ENCODE measurements at regions not wholly inside any gene's neighbourhood (a gene's known extent, or its start where the extent isn't known, plus 50 kb on each side); places are given as distances from the start of the nearest gene placed in this dataset.

GRCh38 chr10:3310016-3310784 lies 137.6 kb upstream of the PITRM1 start:
- Histone ChIP-seq H2BK120ac (ENCODE audit: low read depth, low read length) (no peak overlapping the region), H3K4me1 (ENCODE audit: control insufficient read depth, low read depth, low read length) (no peaks in the 10 kb centered on the region), H3K23ac (ENCODE audit: low read length) (no peak overlapping the region), H2AK5ac (ENCODE audit: low read length) (no peak overlapping the region), H3K4me2 (ENCODE audit: low read length) (no peak overlapping the region), H3K56ac (ENCODE audit: low read length) (no peak overlapping the region), H2BK15ac (replicated peaks; ENCODE audit: low read depth) (no peak overlapping the region), H4K5ac (ENCODE audit: low read length) (no peak overlapping the region), H2BK5ac (ENCODE audit: low read length) (no peak overlapping the region), H3K4me3 (ENCODE audit: low read length) (no peak overlapping the region), H3K27ac (ENCODE audit: low read depth, low read length) (no peak overlapping the region), H3K18ac (ENCODE audit: low read length) (no peak overlapping the region), H3K79me2 (ENCODE audit: control insufficient read depth, insufficient read depth, low read length) (no peaks in the 10 kb centered on the region), H3K79me1 (ENCODE audit: low read length) (no peaks in the 10 kb centered on the region), H4K8ac (ENCODE audit: low read depth, low read length) (no peak overlapping the region), H3K9ac (ENCODE audit: low read length) (no peak overlapping the region), H3K27me3 (ENCODE audit: insufficient read depth, low read length, poor library complexity) (no peaks in the 10 kb centered on the region), H3K36me3 (ENCODE audit: control insufficient read depth, insufficient read depth, low read length) (no peaks in the 10 kb centered on the region), H3K4ac (ENCODE audit: low read depth, low read length) (no peak overlapping the region)
- DNase-seq: no peak
- WGBS (ENCODE audit: extremely low coverage, insufficient coverage, low lambda C conversion rate): no CpG with 5 or more reads among the region's 8 CpGs

GRCh38 chr10:3306050-3306449 lies 133.5 kb upstream of the PITRM1 start:
- Histone ChIP-seq H3K18ac (ENCODE audit: low read length) (no peak overlapping the region), H2AK5ac (ENCODE audit: low read length) (no peak overlapping the region), H3K27ac (ENCODE audit: low read depth, low read length) (no peak overlapping the region), H4K8ac (ENCODE audit: low read depth, low read length) (no peak overlapping the region), H3K4me3 (ENCODE audit: low read length) (no peak overlapping the region), H3K4ac (ENCODE audit: low read depth, low read length) (no peak overlapping the region), H3K79me2 (ENCODE audit: control insufficient read depth, insufficient read depth, low read length) (no peaks in the 10 kb centered on the region), H2BK5ac (ENCODE audit: low read length) (no peak overlapping the region), H3K4me1 (ENCODE audit: control insufficient read depth, low read depth, low read length) (no peaks in the 10 kb centered on the region), H3K4me2 (ENCODE audit: low read length) (no peak overlapping the region), H3K36me3 (ENCODE audit: control insufficient read depth, insufficient read depth, low read length) (no peaks in the 10 kb centered on the region), H2BK120ac (ENCODE audit: low read depth, low read length) (no peak overlapping the region), H4K5ac (ENCODE audit: low read length) (no peak overlapping the region), H3K27me3 (ENCODE audit: insufficient read depth, low read length, poor library complexity) (no peaks in the 10 kb centered on the region), H3K9ac (ENCODE audit: low read length) (no peak overlapping the region), H3K79me1 (ENCODE audit: low read length) (no peaks in the 10 kb centered on the region), H3K56ac (ENCODE audit: low read length) (no peak overlapping the region), H2BK15ac (replicated peaks; ENCODE audit: low read depth) (no peak overlapping the region), H3K23ac (ENCODE audit: low read length) (no peak overlapping the region)
- DNase-seq: no peak
- WGBS (ENCODE audit: extremely low coverage, insufficient coverage, low lambda C conversion rate): no CpG with 5 or more reads among the region's 2 CpGs

DNA sequence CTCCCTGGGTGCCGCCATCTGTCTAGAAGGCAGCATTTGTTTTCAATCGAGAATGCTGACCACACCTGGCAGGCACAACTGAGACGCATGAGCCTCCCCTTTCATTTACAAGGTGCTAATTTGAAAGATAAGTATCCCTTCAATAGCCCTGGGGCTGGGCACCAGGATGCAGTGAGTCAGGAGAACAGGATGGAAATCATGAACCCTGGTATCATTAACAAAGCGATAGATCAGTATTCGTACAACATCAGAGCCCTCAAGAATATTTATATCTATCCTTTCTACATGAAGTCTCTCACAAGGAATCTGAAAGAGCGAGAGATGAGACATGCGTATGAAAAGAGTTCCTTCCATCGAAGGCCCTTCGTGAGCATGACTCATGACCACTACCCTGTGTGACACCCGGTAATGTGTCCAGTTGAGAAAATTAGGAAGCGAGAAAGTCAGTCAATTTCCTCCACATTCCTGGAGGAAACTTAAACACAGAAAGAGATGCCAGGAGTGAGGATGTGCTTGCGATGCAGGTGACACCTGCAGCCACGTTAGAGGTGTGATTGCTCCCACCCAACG lies 123.1 kb upstream of the PITRM1 start:
- no CpG with 5 or more reads among the region's 14 CpGs for WGBS (ENCODE audit: extremely low coverage, insufficient coverage, low lambda C conversion rate)

DNA sequence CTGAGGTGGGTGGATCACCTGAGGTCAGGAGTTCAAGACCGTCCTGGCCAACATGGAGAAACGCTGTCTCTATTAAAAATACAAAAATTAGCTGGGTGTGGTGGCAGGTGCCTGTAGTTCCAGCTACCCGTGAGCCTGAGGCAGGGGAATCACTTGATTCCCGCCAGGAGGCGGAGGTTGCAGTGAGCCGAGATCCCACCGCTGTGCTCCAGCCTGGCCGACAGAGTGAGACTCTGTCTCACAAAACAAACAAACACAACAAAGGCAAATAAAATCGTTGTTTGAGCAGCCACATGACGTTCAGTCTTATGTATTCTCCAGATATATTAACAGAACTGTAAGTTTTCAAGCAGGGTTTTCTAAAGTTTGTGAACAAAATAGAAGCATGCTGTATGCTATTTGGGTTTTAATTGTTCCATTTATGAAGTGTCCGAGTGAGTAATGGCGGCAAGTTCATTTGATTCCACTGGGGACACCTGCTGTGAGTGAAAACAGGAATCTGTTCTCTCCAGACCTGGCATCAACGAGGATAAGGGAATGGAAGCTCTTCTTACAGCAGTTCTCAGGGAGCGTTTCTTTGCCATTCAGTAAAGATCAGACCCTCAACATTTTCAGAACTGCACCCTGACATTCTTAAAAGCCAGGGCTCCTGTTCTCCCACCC lies 122.5 kb upstream of the PITRM1 start:
- H3K79me1 ChIP-seq (ENCODE audit: low read length): no peaks in the 10 kb centered on the region
- no peak overlapping the region for H3K18ac ChIP-seq (ENCODE audit: low read length)
- no peak overlapping the region for H2BK120ac ChIP-seq (ENCODE audit: low read depth, low read length)
- no peak overlapping the region for H3K56ac ChIP-seq (ENCODE audit: low read length)
- H3K27me3 ChIP-seq (ENCODE audit: insufficient read depth, low read length, poor library complexity): no peaks in the 10 kb centered on the region
- no peak overlapping the region for H3K4ac ChIP-seq (ENCODE audit: low read depth, low read length)
- H3K79me2 ChIP-seq (ENCODE audit: control insufficient read depth, insufficient read depth, low read length): no peaks in the 10 kb centered on the region
- H2BK5ac ChIP-seq (ENCODE audit: low read length): no peak overlapping the region
- no peak for DNase-seq
- no CpG with 5 or more reads among the region's 14 CpGs for WGBS (ENCODE audit: extremely low coverage, insufficient coverage, low lambda C conversion rate)
- no peak overlapping the region for H4K5ac ChIP-seq (ENCODE audit: low read length)
- H3K4me2 ChIP-seq (ENCODE audit: low read length): no peak overlapping the region
- no peak overlapping the region for H3K4me3 ChIP-seq (ENCODE audit: low read length)
- H3K9ac ChIP-seq (ENCODE audit: low read length): no peak overlapping the region
- no peak overlapping the region for H2BK15ac ChIP-seq (replicated peaks; ENCODE audit: low read depth)
- H3K4me1 ChIP-seq (ENCODE audit: control insufficient read depth, low read depth, low read length): peaks cover 4% of the 10 kb centered on the region
- H2AK5ac ChIP-seq (ENCODE audit: low read length): no peak overlapping the region
- no peak overlapping the region for H3K27ac ChIP-seq (ENCODE audit: low read depth, low read length)
- H3K23ac ChIP-seq (ENCODE audit: low read length): no peak overlapping the region
- no peaks in the 10 kb centered on the region for H3K36me3 ChIP-seq (ENCODE audit: control insufficient read depth, insufficient read depth, low read length)
- no peak overlapping the region for H4K8ac ChIP-seq (ENCODE audit: low read depth, low read length)

More for the DNA sequence above, 123.1 kb upstream of the PITRM1 start:
- no peak overlapping the region for H2BK5ac ChIP-seq (ENCODE audit: low read length)
- DNase-seq: peak; percentile 59
- H3K23ac ChIP-seq (ENCODE audit: low read length): no peak overlapping the region
- no peak overlapping the region for H4K5ac ChIP-seq (ENCODE audit: low read length)
- no peak overlapping the region for H2AK5ac ChIP-seq (ENCODE audit: low read length)
- peaks cover 4% of the 10 kb centered on the region for H3K4me1 ChIP-seq (ENCODE audit: control insufficient read depth, low read depth, low read length)
- no peaks in the 10 kb centered on the region for H3K27me3 ChIP-seq (ENCODE audit: insufficient read depth, low read length, poor library complexity)
- H3K4me3 ChIP-seq (ENCODE audit: low read length): no peak overlapping the region
- H3K4ac ChIP-seq (ENCODE audit: low read depth, low read length): no peak overlapping the region
- no peak overlapping the region for H2BK120ac ChIP-seq (ENCODE audit: low read depth, low read length)
- no peak overlapping the region for H3K56ac ChIP-seq (ENCODE audit: low read length)
- no peaks in the 10 kb centered on the region for H3K79me1 ChIP-seq (ENCODE audit: low read length)
- no peak overlapping the region for H4K8ac ChIP-seq (ENCODE audit: low read depth, low read length)
- no peak overlapping the region for H2BK15ac ChIP-seq (replicated peaks; ENCODE audit: low read depth)
- H3K4me2 ChIP-seq (ENCODE audit: low read length): no peak overlapping the region
- no peaks in the 10 kb centered on the region for H3K36me3 ChIP-seq (ENCODE audit: control insufficient read depth, insufficient read depth, low read length)
- no peaks in the 10 kb centered on the region for H3K79me2 ChIP-seq (ENCODE audit: control insufficient read depth, insufficient read depth, low read length)
- no peak overlapping the region for H3K9ac ChIP-seq (ENCODE audit: low read length)
- no peak overlapping the region for H3K18ac ChIP-seq (ENCODE audit: low read length)
- H3K27ac ChIP-seq (ENCODE audit: low read depth, low read length): no peak overlapping the region

- Histone ChIP-seq H3K4me2 (ENCODE audit: low read length) (no peak overlapping the region), H3K23ac (ENCODE audit: low read length) (no peak overlapping the region), H4K5ac (ENCODE audit: low read length) (no peak overlapping the region), H2AK5ac (ENCODE audit: low read length) (no peak overlapping the region), H3K27ac (ENCODE audit: low read depth, low read length) (no peak overlapping the region), H3K4me1 (ENCODE audit: control insufficient read depth, low read depth, low read length) (peaks cover 4% of the 10 kb centered on the region), H3K9ac (ENCODE audit: low read length) (no peak overlapping the region), H3K4me3 (ENCODE audit: low read length) (no peak overlapping the region), H3K56ac (ENCODE audit: low read length) (no peak overlapping the region), H3K27me3 (ENCODE audit: insufficient read depth, low read length, poor library complexity) (no peaks in the 10 kb centered on the region), H3K79me1 (ENCODE audit: low read length) (no peaks in the 10 kb centered on the region), H2BK15ac (replicated peaks; ENCODE audit: low read depth) (no peak overlapping the region), H2BK5ac (ENCODE audit: low read length) (no peak overlapping the region), H4K8ac (ENCODE audit: low read depth, low read length) (no peak overlapping the region), H2BK120ac (ENCODE audit: low read depth, low read length) (no peak overlapping the region), H3K18ac (ENCODE audit: low read length) (no peak overlapping the region), H3K36me3 (ENCODE audit: control insufficient read depth, insufficient read depth, low read length) (no peaks in the 10 kb centered on the region), H3K79me2 (ENCODE audit: control insufficient read depth, insufficient read depth, low read length) (no peaks in the 10 kb centered on the region), H3K4ac (ENCODE audit: low read depth, low read length) (no peak overlapping the region)
- no CpG with 5 or more reads among the region's 19 CpGs for WGBS (ENCODE audit: extremely low coverage, insufficient coverage, low lambda C conversion rate)
- DNase-seq: no peak
Measured at GRCh38 chr10:3293581-3294431, 121.2 kb upstream of the PITRM1 start.

All from mesendoderm (in vitro differentiated cells).